ENCODE measurements at regions not wholly inside any gene's neighbourhood (a gene's known extent, or its start where the extent isn't known, plus 50 kb on each side); places are given as distances from the start of the nearest gene placed in this dataset.

GRCh38 chr1:58082596-58082995 is 463.9 kb downstream of the OMA1 start:
- H3K9ac ChIP-seq (ENCODE audit: low read length), result no peak overlapping the region
- H3K4me1 ChIP-seq (ENCODE audit: control insufficient read depth in 2 of 2, insufficient read depth in 2 of 2, low read length in 2 of 2), result no peaks in the 10 kb centered on the region
- ATAC-seq (ENCODE audit: low read depth) (no peak), DNase-seq (no peak)
- H3K27ac ChIP-seq (ENCODE audit: low read length in 2 of 2), result no peak overlapping the region
- no peaks in the 10 kb centered on the region for H4K20me1 ChIP-seq (ENCODE audit: control insufficient read depth, insufficient read depth, low read length, poor library complexity, severe bottlenecking)
- no peaks in the 10 kb centered on the region for H3K9me3 ChIP-seq (ENCODE audit: control extremely low read depth in 1 of 3, control insufficient read depth in 2 of 3, insufficient read depth in 1 of 3, low read length in 2 of 3)
- no peaks in the 10 kb centered on the region for H3K4me1 Mint-ChIP-seq
- no peaks in the 10 kb centered on the region for H3K79me2 ChIP-seq (ENCODE audit: control insufficient read depth, insufficient read depth, low read length)
- ChIA-PET CTCF (no interaction called here), POLR2A (no interaction called here)
- H3K27ac Mint-ChIP-seq, result no peak overlapping the region
- H3K4me2 ChIP-seq (replicated peaks; ENCODE audit: low read depth, low read length, poor library complexity, severe bottlenecking), result no peak overlapping the region
- peaks cover 9% of the 10 kb centered on the region for H3K27me3 Mint-ChIP-seq
- TF ChIP-seq CTCF (IDR thresholded peaks at IDR 0.05), result no peak
- TF ChIP-seq EZH2 (IDR thresholded peaks at IDR 0.05; ENCODE audit: borderline replicate concordance, insufficient read depth, low read depth, low read length, poor library complexity, severe bottlenecking), result no peak
- H3K4me3 ChIP-seq (ENCODE audit: control extremely low read depth in 1 of 5, extremely low read depth in 1 of 5, insufficient read depth in 1 of 5, low read depth in 2 of 5, low read length in 4 of 5), result no peak overlapping the region
- H3K4me3 Mint-ChIP-seq, result no peak overlapping the region
- 91% methylated on average over 5 of the region's 5 CpGs for WGBS (ENCODE audit: insufficient coverage)
- no peaks in the 10 kb centered on the region for H3K27me3 ChIP-seq (replicated peaks in 1 of 4; ENCODE audit: control extremely low read depth in 1 of 4, control insufficient read depth in 3 of 4, insufficient read depth in 4 of 4, low read length in 3 of 4)
- intact Hi-C loops (cut with micrococcal nuclease), result no loop called here
- no peak overlapping the region for H2AFZ ChIP-seq (ENCODE audit: insufficient read depth, low read depth, low read length, poor library complexity, severe bottlenecking)
- H3K9me3 Mint-ChIP-seq (ENCODE audit: insufficient read depth), result no peaks in the 10 kb centered on the region
- H3K36me3 ChIP-seq (replicated peaks in 1 of 2; ENCODE audit: control extremely low read depth in 1 of 2, control insufficient read depth in 1 of 2, extremely low read depth in 1 of 2, insufficient read depth in 2 of 2, low read length in 1 of 2), result no peaks in the 10 kb centered on the region

GRCh38 chr1:58076258-58076657 is 470.3 kb downstream of the OMA1 start:
- no peak overlapping the region for H3K27ac ChIP-seq (ENCODE audit: low read length in 2 of 2)
- H3K4me3 Mint-ChIP-seq, result no peak overlapping the region
- intact Hi-C loops (cut with micrococcal nuclease), result no loop called here
- peaks cover 14% of the 10 kb centered on the region for H3K27me3 Mint-ChIP-seq
- H3K9me3 ChIP-seq (ENCODE audit: control extremely low read depth in 1 of 3, control insufficient read depth in 2 of 3, insufficient read depth in 1 of 3, low read length in 2 of 3), result no peaks in the 10 kb centered on the region
- no peak overlapping the region for H3K4me2 ChIP-seq (replicated peaks; ENCODE audit: low read depth, low read length, poor library complexity, severe bottlenecking)
- H2AFZ ChIP-seq (ENCODE audit: insufficient read depth, low read depth, low read length, poor library complexity, severe bottlenecking), result no peak overlapping the region
- DNase-seq, result no peak
- 57% methylated on average over 1 of the region's 2 CpGs for WGBS (ENCODE audit: insufficient coverage)
- H3K36me3 ChIP-seq (replicated peaks in 1 of 2; ENCODE audit: control extremely low read depth in 1 of 2, control insufficient read depth in 1 of 2, extremely low read depth in 1 of 2, insufficient read depth in 2 of 2, low read length in 1 of 2), result no peaks in the 10 kb centered on the region
- no peaks in the 10 kb centered on the region for H4K20me1 ChIP-seq (ENCODE audit: control insufficient read depth, insufficient read depth, low read length, poor library complexity, severe bottlenecking)
- no peaks in the 10 kb centered on the region for H3K4me1 ChIP-seq (ENCODE audit: control insufficient read depth in 2 of 2, insufficient read depth in 2 of 2, low read length in 2 of 2)
- peaks cover 0 to 2% (median 0%) of the 10 kb centered on the region in 4 experiments for H3K27me3 ChIP-seq (replicated peaks in 1 of 4; ENCODE audit: control extremely low read depth in 1 of 4, control insufficient read depth in 3 of 4, insufficient read depth in 4 of 4, low read length in 3 of 4)
- H3K9ac ChIP-seq (ENCODE audit: low read length), result no peak overlapping the region
- H3K27ac Mint-ChIP-seq, result no peak overlapping the region
- ATAC-seq (ENCODE audit: low read depth), result no peak
- no peaks in the 10 kb centered on the region for H3K9me3 Mint-ChIP-seq (ENCODE audit: insufficient read depth)
- POLR2A ChIA-PET, result no interaction called here
- H3K79me2 ChIP-seq (ENCODE audit: control insufficient read depth, insufficient read depth, low read length), result no peaks in the 10 kb centered on the region
- no peak overlapping the region for H3K4me3 ChIP-seq (ENCODE audit: control extremely low read depth in 1 of 5, extremely low read depth in 1 of 5, insufficient read depth in 1 of 5, low read depth in 2 of 5, low read length in 4 of 5)
- TF ChIP-seq EZH2 (IDR thresholded peaks at IDR 0.05; ENCODE audit: borderline replicate concordance, insufficient read depth, low read depth, low read length, poor library complexity, severe bottlenecking), result no peak
- no peak for TF ChIP-seq CTCF (IDR thresholded peaks at IDR 0.05)
- H3K4me1 Mint-ChIP-seq, result no peaks in the 10 kb centered on the region
- CTCF ChIA-PET, result no interaction called here
